Stimulated activated naive CD8-positive, alpha-beta T cell treated with anti-CD3 and anti-CD28 coated beads, Interleukin-15, Interleukin-2, amounts not matched to agents 100 U/mL and 50 U/mL, for 24 hours (primary cell): ENCODE measurements at regions not wholly inside any gene's neighbourhood (a gene's known extent, or its start where the extent isn't known, plus 50 kb on each side); places are given as distances from the start of the nearest gene placed in this dataset.

Experiments
- ATAC-seq: fragments of 150-1000 bp; cut with Tn5 transposase; one replicate; pipeline ENCODE4 v1.10.0; 2021
- DNase-seq: peaks from one replicate; pipeline ENCODE4 v3.0.0; 2021

- no peak for ATAC-seq
- no peak for DNase-seq
Observed at GRCh38 chr16:77594057-77594456, 128.3 kb upstream of the NUDT7 start.

DNA sequence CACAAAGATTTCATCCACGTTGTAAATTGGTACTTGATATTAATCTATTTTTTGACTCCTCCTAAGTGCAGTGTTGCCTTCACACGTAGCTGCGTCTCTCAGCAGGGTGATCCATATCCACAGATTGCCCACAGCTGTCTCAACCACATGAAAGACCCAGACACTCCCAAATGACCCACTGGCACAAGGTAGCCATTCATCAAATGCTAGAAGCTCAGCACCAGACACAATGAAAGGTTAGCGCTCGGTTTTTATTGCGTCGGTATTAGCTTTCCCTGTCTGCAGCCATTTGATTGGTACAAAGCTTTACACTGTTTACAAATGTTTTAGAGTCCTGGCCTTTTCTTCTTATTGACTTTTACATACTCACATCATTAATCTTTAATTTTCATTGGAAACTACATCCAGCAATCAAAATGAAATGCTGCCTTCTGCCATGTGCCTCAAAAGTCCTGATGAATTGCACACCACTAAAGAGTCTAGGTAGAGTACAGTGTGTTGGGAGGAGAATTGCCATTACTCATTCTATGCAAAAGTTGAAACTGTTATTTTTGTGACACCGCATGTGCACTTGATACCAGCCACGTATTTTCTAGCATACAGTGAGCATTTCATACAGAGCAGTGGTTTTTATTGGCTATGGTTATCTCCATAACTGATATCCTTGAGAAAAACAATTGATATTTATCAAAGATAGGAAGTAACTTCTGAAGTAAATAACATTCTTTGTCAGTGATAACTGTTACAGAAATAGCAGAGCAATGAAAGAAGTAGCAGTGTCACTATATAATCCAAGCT, 127.3 kb upstream of the NUDT7 start:
- ATAC-seq (no peak), DNase-seq (no peak)

- DNase-seq (no peak), ATAC-seq (no peak)
Observed at GRCh38 chr16:77596261-77596660, 126.1 kb upstream of the NUDT7 start.

DNA sequence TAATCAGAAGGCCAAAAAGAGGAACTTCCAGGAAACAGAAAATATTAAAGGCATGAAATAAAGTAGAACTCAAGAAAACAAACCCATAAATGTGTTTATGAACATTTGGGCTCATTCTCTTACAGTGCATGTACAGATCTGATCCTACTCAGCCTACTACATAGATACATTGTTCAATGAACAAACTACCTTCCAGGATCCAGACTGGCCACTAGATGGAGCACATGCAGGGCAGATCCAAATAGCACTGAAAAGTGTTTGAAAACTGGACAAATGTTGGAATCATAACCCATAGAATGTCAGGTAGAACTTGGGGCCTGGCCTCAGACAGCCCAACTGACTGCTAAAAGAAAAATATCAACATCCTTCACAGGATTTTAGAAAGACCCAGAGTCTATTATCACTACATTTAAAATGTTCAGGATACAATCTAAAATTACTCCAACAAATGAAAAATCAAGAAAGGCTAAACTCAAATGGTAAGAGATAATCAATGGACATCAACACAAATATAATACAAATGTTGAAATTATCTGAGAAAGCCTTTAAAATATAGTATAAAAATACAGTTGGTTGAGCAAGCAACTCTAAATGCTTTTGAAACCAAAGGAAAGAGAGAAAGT, 122.4 kb upstream of the NUDT7 start:
- DNase-seq (peak; percentile 22), ATAC-seq (peak; percentile 40)

DNA sequence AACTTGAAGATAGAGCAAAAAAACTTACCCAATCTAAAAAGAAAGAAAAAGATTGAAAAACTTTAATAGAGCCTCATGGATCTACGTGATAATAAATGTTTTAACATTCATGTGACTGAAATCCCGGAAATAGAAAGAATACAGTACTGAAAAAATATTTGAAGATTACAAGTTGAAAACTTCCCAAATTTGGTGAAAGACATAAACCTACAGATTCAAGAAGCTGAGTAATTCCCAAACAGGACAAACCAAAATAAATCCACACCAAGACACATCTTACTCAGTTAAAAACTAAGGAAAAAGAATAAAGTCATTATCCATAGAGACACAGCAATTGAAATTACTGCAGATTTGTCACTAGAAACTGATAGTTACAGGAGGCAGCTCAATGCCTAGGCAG, 121.8 kb upstream of the NUDT7 start:
- no peak for DNase-seq
- ATAC-seq, result no peak

DNA sequence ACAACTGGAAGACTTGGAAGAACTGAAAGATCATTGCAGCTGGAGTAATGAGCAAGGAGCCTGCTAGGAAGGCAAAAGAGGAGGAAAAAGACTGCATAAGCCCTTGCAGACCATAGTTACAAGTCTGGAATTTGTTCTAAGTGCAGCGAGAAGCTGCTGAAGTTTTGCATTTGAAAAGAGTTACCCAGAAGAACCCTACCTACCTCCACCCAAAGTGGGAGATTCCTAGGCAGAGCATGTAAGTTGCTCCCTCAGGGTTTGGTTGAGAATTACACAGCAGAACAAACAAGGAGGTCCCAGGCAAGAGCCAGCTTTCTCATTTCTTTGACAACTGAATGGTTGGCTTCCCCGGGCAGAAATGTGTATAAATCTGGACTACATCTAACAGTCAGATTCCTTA, 118.7 kb upstream of the NUDT7 start:
- ATAC-seq, result no peak
- DNase-seq, result no peak

- ATAC-seq (no peak), DNase-seq (no peak)
Observed at GRCh38 chr16:77610496-77610895, 111.8 kb upstream of the NUDT7 start.

DNA sequence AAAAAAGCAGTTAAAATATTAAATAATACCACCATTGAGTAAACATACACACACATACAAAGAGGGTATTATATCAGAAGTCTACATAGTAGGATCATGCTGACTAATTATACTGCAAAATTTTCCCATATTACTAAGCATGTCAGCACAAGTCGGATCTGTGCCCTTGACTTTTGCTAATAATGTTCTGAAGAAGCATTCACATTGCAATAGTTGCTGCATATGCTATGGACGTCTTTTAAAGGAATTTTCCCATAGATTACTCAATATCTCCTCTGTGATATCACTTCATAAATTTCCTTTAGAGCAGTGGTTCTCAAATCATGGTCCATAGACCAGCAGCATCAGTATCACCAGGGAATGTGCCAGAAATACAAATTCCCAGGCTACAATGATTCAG, 110.9 kb upstream of the NUDT7 start:
- ATAC-seq (no peak), DNase-seq (no peak)

- DNase-seq (no peak), ATAC-seq (no peak)
Observed at GRCh38 chr16:77612596-77612995, 109.7 kb upstream of the NUDT7 start.

DNA sequence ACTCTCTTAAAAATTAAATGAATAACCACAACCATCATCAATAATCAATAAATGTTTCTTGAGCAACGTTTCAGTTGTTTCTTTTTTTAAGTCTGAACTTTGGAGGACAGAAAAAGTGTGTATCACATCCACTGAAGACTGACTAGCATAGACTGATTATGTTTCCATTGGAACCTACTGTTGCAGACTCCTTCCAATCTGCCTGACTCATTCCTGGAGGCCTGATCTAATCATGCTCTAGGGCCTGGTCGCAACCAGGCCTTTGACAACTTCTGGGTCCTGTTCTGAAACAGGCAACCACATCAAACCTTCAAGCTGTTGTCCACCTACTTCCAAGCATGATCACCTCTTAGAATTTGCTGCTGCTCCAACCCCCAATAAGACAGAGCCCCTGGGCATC, 109.2 kb upstream of the NUDT7 start:
- DNase-seq, result no peak

DNA sequence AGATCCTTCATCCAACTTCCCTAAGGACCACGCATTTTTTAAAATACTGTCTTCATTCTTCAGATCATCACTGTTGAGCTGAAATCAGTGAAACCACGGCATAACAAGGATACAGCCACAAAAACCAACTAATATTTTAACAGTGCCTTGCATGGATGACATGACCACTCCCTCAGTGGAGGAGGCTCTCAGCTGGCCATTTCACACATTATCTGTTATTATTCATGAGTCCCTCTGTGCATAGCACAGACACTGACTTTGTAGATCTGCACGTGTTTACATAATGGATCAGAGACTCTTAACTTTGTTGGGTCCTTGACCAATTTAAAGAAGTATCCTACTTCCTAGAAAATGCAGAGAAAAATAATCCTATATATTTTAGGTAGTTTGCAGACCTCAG, 104.8 kb upstream of the NUDT7 start:
- no peak for ATAC-seq
- no peak for DNase-seq

More for the DNA sequence above, 109.2 kb upstream of the NUDT7 start:
- no peak for ATAC-seq

DNA sequence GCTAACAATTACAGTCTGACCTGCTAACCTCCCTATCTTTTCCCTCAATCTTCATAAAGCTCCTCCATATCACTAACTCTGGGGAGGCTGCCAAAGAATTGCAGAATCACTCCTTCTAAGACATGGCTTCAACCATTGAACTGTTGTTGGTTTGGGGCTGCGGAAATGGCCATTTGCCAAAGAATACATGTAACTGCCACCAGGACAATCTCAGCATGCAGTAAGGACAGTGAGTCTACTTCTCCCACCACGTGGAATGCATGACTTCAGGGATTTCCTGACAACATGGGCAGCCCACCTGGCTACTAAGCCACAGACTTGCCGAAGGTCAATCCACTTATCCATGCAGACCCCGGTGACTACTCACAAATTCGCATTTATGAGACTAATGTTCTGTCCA, 104.3 kb upstream of the NUDT7 start:
- ATAC-seq (no peak), DNase-seq (no peak)

DNA sequence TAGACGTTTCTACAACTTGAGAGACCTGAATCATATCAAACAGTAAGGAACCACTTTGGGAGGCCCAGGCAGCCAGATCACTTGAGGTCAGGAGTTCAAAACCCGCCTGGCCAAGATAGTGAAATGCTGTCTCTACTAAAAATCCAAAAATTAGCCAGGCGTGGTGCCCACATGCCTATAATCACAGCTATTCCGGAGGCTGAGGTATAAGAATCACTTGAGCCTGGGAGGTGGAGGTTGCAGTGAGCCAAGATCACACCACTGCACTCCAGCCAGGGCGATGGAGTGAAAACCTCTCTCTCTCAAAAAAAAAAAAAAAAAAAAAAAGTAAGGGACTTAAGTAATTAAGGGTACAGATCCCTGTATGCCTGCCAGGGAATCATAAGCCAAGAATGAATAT, 103.4 kb upstream of the NUDT7 start:
- no peak for ATAC-seq
- no peak for DNase-seq

- DNase-seq (no peak), ATAC-seq (no peak)
Observed at GRCh38 chr16:77624085-77624484, 98.2 kb upstream of the NUDT7 start.

- DNase-seq (no peak), ATAC-seq (no peak)
Observed at GRCh38 chr16:77636615-77637014, 85.7 kb upstream of the NUDT7 start.

GRCh38 chr16:77637940-77638339, 84.4 kb upstream of the NUDT7 start:
- no peak for ATAC-seq

DNA sequence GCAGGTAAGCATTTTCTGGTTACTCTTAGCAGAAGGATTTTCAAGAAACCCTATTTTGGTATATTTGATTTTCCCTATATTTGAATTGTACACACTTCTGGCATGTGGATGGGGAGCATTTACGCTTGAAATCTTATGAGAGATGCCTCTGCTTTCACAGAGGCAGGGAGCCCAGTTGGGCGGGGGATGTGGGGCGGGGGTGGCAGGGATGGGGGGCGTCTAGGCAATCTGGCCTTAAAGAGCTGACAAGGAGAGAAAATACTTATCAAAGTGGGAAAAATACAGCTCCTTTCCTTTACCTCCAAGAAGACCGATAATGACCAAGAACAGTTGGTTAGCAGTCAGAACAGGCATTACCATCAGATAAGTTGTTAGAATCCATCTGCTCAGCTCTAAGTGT, 79.1 kb upstream of the NUDT7 start:
- no peak for ATAC-seq

More at GRCh38 chr16:77637940-77638339, 84.4 kb upstream of the NUDT7 start:
- no peak for DNase-seq

DNA sequence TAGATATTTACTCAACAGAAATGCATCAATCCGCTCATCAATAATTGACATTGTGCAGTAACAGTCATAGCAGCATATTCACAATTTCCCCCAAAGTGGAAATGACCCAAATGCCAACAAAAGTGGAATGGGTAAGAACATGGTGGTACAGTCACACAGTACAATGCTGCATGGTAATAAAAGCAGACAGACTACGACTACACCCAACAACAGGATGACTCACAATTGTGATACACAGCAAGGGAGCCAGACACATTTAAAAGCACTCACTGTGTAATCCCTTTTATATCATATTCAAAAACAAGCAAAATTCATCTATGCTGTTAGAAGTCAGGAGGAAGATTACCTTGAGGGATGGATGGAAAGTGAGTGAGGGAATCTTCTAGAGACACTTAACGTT, 76.5 kb upstream of the NUDT7 start:
- ATAC-seq, result no peak
- no peak for DNase-seq

More for the DNA sequence above, 79.1 kb upstream of the NUDT7 start:
- no peak for DNase-seq

- DNase-seq, result no peak
- ATAC-seq, result no peak
Observed at GRCh38 chr16:77647726-77648125, 74.6 kb upstream of the NUDT7 start.

GRCh38 chr16:77650761-77651160, 71.6 kb upstream of the NUDT7 start:
- no peak for DNase-seq
- ATAC-seq, result no peak

- ATAC-seq (no peak), DNase-seq (no peak)
Observed at GRCh38 chr16:77652399-77652798, 69.9 kb upstream of the NUDT7 start.

GRCh38 chr16:77657016-77657415, 65.3 kb upstream of the NUDT7 start:
- no peak for ATAC-seq
- no peak for DNase-seq

DNA sequence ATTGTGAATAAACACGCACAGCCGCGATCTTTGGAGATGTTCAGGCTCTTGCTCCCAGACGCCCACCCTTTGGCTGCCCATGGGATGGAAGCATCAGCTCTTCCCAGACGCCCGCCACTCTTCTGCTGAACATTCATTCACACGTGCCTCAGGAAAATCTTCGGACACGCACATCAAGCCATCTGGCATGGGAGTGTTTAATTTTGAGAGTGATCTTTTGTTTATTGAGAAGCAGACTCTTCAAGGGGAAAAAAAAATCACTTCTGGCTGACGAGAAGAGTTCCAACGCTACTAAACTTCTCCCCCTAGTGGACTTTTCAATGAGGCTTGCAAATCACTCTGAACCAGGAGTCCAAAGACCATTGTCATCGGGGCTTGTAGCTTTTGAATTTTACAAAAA, 62.0 kb upstream of the NUDT7 start:
- no peak for DNase-seq

GRCh38 chr16:77662246-77662645, 60.1 kb upstream of the NUDT7 start:
- DNase-seq (no peak), ATAC-seq (no peak)

More for the DNA sequence above, 62.0 kb upstream of the NUDT7 start:
- ATAC-seq, result no peak
